GM12891 (cell line): ENCODE measurements at regions not wholly inside any gene's neighbourhood (a gene's known extent, or its start where the extent isn't known, plus 50 kb on each side); places are given as distances from the start of the nearest gene placed in this dataset.

Experiments
- POLR2A ChIP-seq: IDR thresholded peaks from 2 replicates; pipeline ENCODE4 v1.6.1; 2011; ENCODE audit warnings: low read depth, low read length, control low read depth
- TAF1 ChIP-seq: IDR thresholded peaks from 2 replicates; pipeline ENCODE4 v1.6.1; 2011; ENCODE audit warnings: low read depth, low read length, control low read depth

GRCh38 chr13:106649495-106649894 lies 81.6 kb upstream of the ARGLU1 start:
- TF ChIP-seq POLR2A, result no peak
- no peak for TF ChIP-seq TAF1
